ENCODE measurements at regions not wholly inside any gene's neighbourhood (a gene's known extent, or its start where the extent isn't known, plus 50 kb on each side); places are given as distances from the start of the nearest gene placed in this dataset.

- no peak overlapping the region for H3K4me3 ChIP-seq (replicated peaks; ENCODE audit: insufficient read depth, low read length)
- no peak for TF ChIP-seq POLR2AphosphoS5 (IDR thresholded peaks at IDR 0.05; ENCODE audit: low read depth)
- no peak for TF ChIP-seq REST (IDR thresholded peaks at IDR 0.05; ENCODE audit: insufficient replicate concordance, low read depth)
- no peak for DNase-seq (ENCODE audit: low read depth in 1 of 2, low spot score in 1 of 2)
- H3K27ac ChIP-seq (replicated peaks) = no peak overlapping the region
- H3K27me3 ChIP-seq (ENCODE audit: insufficient read depth, poor library complexity, severe bottlenecking) = peaks cover 2% of the 10 kb centered on the region
Measured at GRCh38 chr9:69980041-69980440, 63.6 kb upstream of the MAMDC2 start.

DNA sequence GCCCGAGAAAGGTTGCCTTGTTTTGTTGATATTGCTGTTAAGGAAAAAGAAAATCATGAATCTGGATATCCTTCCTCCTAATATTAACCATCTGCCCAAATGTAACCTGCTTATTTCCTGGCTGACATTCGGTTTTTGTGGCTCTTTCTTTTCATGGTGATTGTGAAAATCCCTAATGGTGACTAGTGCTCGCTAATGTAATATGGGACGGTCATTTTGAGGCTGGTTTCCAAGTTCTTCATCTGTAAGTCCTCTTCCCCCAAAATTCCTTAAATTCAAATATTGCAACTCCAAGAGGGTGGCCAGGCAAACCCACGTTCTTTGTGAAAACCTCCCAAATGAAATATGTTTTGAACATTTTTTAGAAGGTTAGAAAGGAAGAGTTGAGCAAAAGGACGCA, 63.1 kb upstream of the MAMDC2 start:
- no peak overlapping the region for H3K4me3 ChIP-seq (replicated peaks; ENCODE audit: insufficient read depth, low read length)
- no peak for DNase-seq (ENCODE audit: low read depth in 1 of 2, low spot score in 1 of 2)
- H3K27ac ChIP-seq (replicated peaks) = no peak overlapping the region
- TF ChIP-seq CTCF (IDR thresholded peaks at IDR 0.05; ENCODE audit: insufficient read depth, low read length) (no peak), SPI1 (IDR thresholded peaks at IDR 0.05; ENCODE audit: borderline replicate concordance, low read depth) (no peak), POLR2AphosphoS5 (IDR thresholded peaks at IDR 0.05; ENCODE audit: low read depth) (no peak), REST (IDR thresholded peaks at IDR 0.05; ENCODE audit: insufficient replicate concordance, low read depth) (no peak), GABPA (IDR thresholded peaks at IDR 0.05; ENCODE audit: low read depth) (no peak)
- H3K27me3 ChIP-seq (ENCODE audit: insufficient read depth, poor library complexity, severe bottlenecking) = peaks cover 2% of the 10 kb centered on the region

- TF ChIP-seq GABPA (IDR thresholded peaks at IDR 0.05; ENCODE audit: low read depth) = no peak
- no peak for TF ChIP-seq SPI1 (IDR thresholded peaks at IDR 0.05; ENCODE audit: borderline replicate concordance, low read depth)
- no peak for TF ChIP-seq CTCF (IDR thresholded peaks at IDR 0.05; ENCODE audit: insufficient read depth, low read length)
- no peak for TF ChIP-seq REST (IDR thresholded peaks at IDR 0.05; ENCODE audit: insufficient replicate concordance, low read depth)
- no peak for TF ChIP-seq POLR2AphosphoS5 (IDR thresholded peaks at IDR 0.05; ENCODE audit: low read depth)
- Histone ChIP-seq H3K27me3 (ENCODE audit: insufficient read depth, poor library complexity, severe bottlenecking) (peaks cover 2% of the 10 kb centered on the region), H3K27ac (replicated peaks) (no peak overlapping the region), H3K4me3 (replicated peaks; ENCODE audit: insufficient read depth, low read length) (no peak overlapping the region)
- DNase-seq (ENCODE audit: low read depth in 1 of 2, low spot score in 1 of 2) = no peak
Measured at GRCh38 chr9:69981686-69982445, 61.8 kb upstream of the MAMDC2 start.
